ENCODE measurements at regions not wholly inside any gene's neighbourhood (a gene's known extent, or its start where the extent isn't known, plus 50 kb on each side); places are given as distances from the start of the nearest gene placed in this dataset.

DNA sequence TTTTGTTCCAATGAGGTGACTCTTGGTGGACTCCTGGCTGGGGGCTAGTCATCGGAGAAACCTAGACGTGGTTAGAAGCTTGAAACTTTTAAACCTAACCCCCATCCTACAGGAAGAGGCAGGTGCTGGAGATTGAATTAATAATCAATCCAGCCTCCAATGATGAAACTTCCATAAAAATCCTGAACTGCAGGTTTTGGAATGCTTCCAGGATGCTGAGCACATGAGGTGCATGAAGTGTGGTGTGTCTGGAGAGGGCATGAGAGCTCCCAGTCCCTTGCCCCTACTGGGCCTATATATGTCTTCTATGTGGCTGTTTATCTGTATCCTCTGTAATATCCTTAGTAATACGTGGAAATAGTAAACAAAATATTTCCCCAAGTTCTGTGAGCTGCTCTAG lies 90.7 kb upstream of the PDHA2 start:
- H2AFZ ChIP-seq: no peak overlapping the region
- Mint-ChIP-seq H3K27ac (no peak overlapping the region), H3K36me3 (ENCODE audit: low read depth) (peaks cover 17% of the 10 kb centered on the region), H3K4me3 (no peak overlapping the region), H3K27me3 (ENCODE audit: insufficient read depth, low read depth, poor library complexity) (peaks cover 4% of the 10 kb centered on the region), H3K4me1 (no peaks in the 10 kb centered on the region), H3K9me3 (peaks cover 12% of the 10 kb centered on the region)
- no peaks in the 10 kb centered on the region for H4K20me1 ChIP-seq (replicated peaks; ENCODE audit: insufficient read depth)
- no peak for TF ChIP-seq NANOG (IDR thresholded peaks at IDR 0.05; ENCODE audit: borderline replicate concordance)
- H3K4me3 ChIP-seq: no peak overlapping the region
- no peaks in the 10 kb centered on the region; the same call in none of the 2 replicates for H3K9me2 ChIP-seq (ENCODE audit: insufficient read depth)
- DNase-seq (ENCODE audit: low spot score) (no peak), ATAC-seq (no peak)
- no peaks in the 10 kb centered on the region for H3K27me3 ChIP-seq (ENCODE audit: insufficient read depth)
- H3K4me1 ChIP-seq (ENCODE audit: insufficient read depth): no peaks in the 10 kb centered on the region
- no peak overlapping the region for H3K4me2 ChIP-seq
- no peaks in the 10 kb centered on the region for H3K36me3 ChIP-seq (ENCODE audit: insufficient read depth)
- no peaks in the 10 kb centered on the region for H3F3A ChIP-seq (replicated peaks; ENCODE audit: low read depth)
- no peak overlapping the region for H3K27ac ChIP-seq (ENCODE audit: low read depth)
- no peaks in the 10 kb centered on the region for H3K79me2 ChIP-seq (replicated peaks; ENCODE audit: insufficient read depth)

DNA sequence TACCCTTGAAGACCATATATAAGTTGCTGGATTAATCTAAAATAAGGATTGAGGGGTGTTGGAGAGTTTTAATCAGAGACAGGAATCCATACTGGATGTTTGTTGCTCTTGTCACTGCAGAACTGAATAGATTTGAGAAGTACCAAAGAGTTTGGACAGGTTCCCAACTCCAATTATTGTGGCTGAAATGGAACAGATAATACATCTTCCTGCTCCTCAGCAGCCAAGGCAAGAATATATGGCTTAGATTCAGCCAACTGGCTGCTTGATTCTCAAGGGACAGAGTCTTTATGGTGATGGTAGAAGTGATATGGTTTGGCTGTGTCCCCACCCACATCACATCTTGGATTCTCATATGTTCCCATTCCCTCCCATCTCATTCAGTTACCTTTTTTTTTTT lies 97.0 kb upstream of the PDHA2 start:
- H3K4me3 Mint-ChIP-seq: no peak overlapping the region
- no peaks in the 10 kb centered on the region for H3F3A ChIP-seq (replicated peaks; ENCODE audit: low read depth)
- peaks cover 1% of the 10 kb centered on the region for H3K27me3 Mint-ChIP-seq (ENCODE audit: insufficient read depth, low read depth, poor library complexity)
- peaks cover 31% of the 10 kb centered on the region for H3K9me3 Mint-ChIP-seq
- H3K36me3 ChIP-seq (ENCODE audit: insufficient read depth): no peaks in the 10 kb centered on the region
- H3K4me3 ChIP-seq: no peak overlapping the region
- no peak overlapping the region for H3K27ac ChIP-seq (ENCODE audit: low read depth)
- peaks cover 27% of the 10 kb centered on the region for H3K4me1 ChIP-seq (ENCODE audit: insufficient read depth)
- no peaks in the 10 kb centered on the region for H4K20me1 ChIP-seq (replicated peaks; ENCODE audit: insufficient read depth)
- no peaks in the 10 kb centered on the region for H3K79me2 ChIP-seq (replicated peaks; ENCODE audit: insufficient read depth)
- H2AFZ ChIP-seq: no peak overlapping the region
- no peaks in the 10 kb centered on the region for H3K27me3 ChIP-seq (ENCODE audit: insufficient read depth)
- DNase-seq (ENCODE audit: low spot score) (no peak), ATAC-seq (no peak)
- peaks cover 11% of the 10 kb centered on the region for H3K9me2 ChIP-seq (ENCODE audit: insufficient read depth)
- H3K27ac Mint-ChIP-seq: no peak overlapping the region
- peaks cover 34% of the 10 kb centered on the region for H3K36me3 Mint-ChIP-seq (ENCODE audit: low read depth)
- peaks cover 25% of the 10 kb centered on the region for H3K4me1 Mint-ChIP-seq
- no peak overlapping the region for H3K4me2 ChIP-seq
- TF ChIP-seq POLR2AphosphoS5 (IDR thresholded peaks at IDR 0.05; ENCODE audit: low read depth) (no peak), ZNF114 (CRISPR knock-in tag; IDR thresholded peaks at IDR 0.05) (no peak), CREB1 (CRISPR knock-in tag; IDR thresholded peaks at IDR 0.05; ENCODE audit: low read depth) (no peak), EZH2phosphoT487 (IDR thresholded peaks at IDR 0.05; ENCODE audit: unreplicated experiment) (no peak), STAT1 (IDR thresholded peaks at IDR 0.05; ENCODE audit: unreplicated experiment) (no peak), EZH2 (IDR thresholded peaks at IDR 0.05; ENCODE audit: low read depth, unreplicated experiment) (no peak), NANOG (IDR thresholded peaks at IDR 0.05; ENCODE audit: borderline replicate concordance) (no peak)
- TF ChIP-seq, protein P1, sequence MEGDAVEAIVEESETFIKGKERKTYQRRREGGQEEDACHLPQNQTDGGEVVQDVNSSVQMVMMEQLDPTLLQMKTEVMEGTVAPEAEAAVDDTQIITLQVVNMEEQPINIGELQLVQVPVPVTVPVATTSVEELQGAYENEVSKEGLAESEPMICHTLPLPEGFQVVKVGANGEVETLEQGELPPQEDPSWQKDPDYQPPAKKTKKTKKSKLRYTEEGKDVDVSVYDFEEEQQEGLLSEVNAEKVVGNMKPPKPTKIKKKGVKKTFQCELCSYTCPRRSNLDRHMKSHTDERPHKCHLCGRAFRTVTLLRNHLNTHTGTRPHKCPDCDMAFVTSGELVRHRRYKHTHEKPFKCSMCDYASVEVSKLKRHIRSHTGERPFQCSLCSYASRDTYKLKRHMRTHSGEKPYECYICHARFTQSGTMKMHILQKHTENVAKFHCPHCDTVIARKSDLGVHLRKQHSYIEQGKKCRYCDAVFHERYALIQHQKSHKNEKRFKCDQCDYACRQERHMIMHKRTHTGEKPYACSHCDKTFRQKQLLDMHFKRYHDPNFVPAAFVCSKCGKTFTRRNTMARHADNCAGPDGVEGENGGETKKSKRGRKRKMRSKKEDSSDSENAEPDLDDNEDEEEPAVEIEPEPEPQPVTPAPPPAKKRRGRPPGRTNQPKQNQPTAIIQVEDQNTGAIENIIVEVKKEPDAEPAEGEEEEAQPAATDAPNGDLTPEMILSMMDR (conservative IDR thresholded peaks at IDR 0.05; ENCODE audit: low read depth in 2 of 2): no peak
- TF ChIP-seq, protein P2, sequence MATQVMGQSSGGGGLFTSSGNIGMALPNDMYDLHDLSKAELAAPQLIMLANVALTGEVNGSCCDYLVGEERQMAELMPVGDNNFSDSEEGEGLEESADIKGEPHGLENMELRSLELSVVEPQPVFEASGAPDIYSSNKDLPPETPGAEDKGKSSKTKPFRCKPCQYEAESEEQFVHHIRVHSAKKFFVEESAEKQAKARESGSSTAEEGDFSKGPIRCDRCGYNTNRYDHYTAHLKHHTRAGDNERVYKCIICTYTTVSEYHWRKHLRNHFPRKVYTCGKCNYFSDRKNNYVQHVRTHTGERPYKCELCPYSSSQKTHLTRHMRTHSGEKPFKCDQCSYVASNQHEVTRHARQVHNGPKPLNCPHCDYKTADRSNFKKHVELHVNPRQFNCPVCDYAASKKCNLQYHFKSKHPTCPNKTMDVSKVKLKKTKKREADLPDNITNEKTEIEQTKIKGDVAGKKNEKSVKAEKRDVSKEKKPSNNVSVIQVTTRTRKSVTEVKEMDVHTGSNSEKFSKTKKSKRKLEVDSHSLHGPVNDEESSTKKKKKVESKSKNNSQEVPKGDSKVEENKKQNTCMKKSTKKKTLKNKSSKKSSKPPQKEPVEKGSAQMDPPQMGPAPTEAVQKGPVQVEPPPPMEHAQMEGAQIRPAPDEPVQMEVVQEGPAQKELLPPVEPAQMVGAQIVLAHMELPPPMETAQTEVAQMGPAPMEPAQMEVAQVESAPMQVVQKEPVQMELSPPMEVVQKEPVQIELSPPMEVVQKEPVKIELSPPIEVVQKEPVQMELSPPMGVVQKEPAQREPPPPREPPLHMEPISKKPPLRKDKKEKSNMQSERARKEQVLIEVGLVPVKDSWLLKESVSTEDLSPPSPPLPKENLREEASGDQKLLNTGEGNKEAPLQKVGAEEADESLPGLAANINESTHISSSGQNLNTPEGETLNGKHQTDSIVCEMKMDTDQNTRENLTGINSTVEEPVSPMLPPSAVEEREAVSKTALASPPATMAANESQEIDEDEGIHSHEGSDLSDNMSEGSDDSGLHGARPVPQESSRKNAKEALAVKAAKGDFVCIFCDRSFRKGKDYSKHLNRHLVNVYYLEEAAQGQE (IDR thresholded peaks at IDR 0.05; ENCODE audit: unreplicated experiment): no peak
- TF ChIP-seq, protein P3, sequence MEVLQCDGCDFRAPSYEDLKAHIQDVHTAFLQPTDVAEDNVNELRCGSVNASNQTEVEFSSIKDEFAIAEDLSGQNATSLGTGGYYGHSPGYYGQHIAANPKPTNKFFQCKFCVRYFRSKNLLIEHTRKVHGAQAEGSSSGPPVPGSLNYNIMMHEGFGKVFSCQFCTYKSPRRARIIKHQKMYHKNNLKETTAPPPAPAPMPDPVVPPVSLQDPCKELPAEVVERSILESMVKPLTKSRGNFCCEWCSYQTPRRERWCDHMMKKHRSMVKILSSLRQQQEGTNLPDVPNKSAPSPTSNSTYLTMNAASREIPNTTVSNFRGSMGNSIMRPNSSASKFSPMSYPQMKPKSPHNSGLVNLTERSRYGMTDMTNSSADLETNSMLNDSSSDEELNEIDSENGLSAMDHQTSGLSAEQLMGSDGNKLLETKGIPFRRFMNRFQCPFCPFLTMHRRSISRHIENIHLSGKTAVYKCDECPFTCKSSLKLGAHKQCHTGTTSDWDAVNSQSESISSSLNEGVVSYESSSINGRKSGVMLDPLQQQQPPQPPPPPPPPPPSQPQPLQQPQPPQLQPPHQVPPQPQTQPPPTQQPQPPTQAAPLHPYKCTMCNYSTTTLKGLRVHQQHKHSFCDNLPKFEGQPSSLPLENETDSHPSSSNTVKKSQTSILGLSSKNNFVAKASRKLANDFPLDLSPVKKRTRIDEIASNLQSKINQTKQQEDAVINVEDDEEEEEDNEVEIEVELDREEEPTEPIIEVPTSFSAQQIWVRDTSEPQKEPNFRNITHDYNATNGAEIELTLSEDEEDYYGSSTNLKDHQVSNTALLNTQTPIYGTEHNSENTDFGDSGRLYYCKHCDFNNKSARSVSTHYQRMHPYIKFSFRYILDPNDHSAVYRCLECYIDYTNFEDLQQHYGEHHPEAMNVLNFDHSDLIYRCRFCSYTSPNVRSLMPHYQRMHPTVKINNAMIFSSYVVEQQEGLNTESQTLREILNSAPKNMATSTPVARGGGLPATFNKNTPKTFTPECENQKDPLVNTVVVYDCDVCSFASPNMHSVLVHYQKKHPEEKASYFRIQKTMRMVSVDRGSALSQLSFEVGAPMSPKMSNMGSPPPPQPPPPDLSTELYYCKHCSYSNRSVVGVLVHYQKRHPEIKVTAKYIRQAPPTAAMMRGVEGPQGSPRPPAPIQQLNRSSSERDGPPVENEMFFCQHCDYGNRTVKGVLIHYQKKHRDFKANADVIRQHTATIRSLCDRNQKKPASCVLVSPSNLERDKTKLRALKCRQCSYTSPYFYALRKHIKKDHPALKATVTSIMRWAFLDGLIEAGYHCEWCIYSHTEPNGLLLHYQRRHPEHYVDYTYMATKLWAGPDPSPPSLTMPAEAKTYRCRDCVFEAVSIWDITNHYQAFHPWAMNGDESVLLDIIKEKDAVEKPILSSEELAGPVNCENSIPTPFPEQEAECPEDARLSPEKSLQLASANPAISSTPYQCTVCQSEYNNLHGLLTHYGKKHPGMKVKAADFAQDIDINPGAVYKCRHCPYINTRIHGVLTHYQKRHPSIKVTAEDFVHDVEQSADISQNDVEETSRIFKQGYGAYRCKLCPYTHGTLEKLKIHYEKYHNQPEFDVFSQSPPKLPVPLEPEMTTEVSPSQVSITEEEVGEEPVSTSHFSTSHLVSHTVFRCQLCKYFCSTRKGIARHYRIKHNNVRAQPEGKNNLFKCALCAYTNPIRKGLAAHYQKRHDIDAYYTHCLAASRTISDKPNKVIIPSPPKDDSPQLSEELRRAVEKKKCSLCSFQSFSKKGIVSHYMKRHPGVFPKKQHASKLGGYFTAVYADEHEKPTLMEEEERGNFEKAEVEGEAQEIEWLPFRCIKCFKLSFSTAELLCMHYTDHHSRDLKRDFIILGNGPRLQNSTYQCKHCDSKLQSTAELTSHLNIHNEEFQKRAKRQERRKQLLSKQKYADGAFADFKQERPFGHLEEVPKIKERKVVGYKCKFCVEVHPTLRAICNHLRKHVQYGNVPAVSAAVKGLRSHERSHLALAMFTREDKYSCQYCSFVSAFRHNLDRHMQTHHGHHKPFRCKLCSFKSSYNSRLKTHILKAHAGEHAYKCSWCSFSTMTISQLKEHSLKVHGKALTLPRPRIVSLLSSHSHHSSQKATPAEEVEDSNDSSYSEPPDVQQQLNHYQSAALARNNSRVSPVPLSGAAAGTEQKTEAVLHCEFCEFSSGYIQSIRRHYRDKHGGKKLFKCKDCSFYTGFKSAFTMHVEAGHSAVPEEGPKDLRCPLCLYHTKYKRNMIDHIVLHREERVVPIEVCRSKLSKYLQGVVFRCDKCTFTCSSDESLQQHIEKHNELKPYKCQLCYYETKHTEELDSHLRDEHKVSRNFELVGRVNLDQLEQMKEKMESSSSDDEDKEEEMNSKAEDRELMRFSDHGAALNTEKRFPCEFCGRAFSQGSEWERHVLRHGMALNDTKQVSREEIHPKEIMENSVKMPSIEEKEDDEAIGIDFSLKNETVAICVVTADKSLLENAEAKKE (CRISPR knock-in tag; IDR thresholded peaks at IDR 0.05): no peak
